Natural killer cell (primary cell): ENCODE measurements at regions not wholly inside any gene's neighbourhood (a gene's known extent, or its start where the extent isn't known, plus 50 kb on each side); places are given as distances from the start of the nearest gene placed in this dataset.
A peak's percentile ranks its signal among the peaks of the same experiment; 100 is the strongest.

Experiments used
- ATAC-seq, 3 donors: fragments of 150-1000 bp in 2 of 3; fragments of 200-7000 bp in 1 of 3; cut with Tn5 transposase; 1 replicate in 1 of 3; 2 replicates in 2 of 3; pipeline ENCODE4 v1.10.0; 2021; ENCODE audit warnings: mild to moderate bottlenecking in 2 of 3, moderate library complexity in 2 of 3
- DNase-seq, 2 donors: peaks; one replicate each; pipeline versions ENCODE4 v3.0.0 to v3.0.0-alpha.2; 2013 to 2021; ENCODE audit warnings: mixed read lengths in 1 of 2
- H3K27ac ChIP-seq: one replicate; pipeline ENCODE4 v1.5.1; 2013; ENCODE audit warnings: mild to moderate bottlenecking, low read length
- H3K27me3 ChIP-seq: one replicate; pipeline ENCODE4 v1.6.1; 2013; ENCODE audit warnings: low read length; ENCODE audit not compliant: control insufficient read depth, insufficient read depth
- H3K36me3 ChIP-seq: one replicate; pipeline ENCODE4 v1.6.1; 2013; ENCODE audit warnings: low read length; ENCODE audit not compliant: control insufficient read depth, insufficient read depth
- H3K4me1 ChIP-seq: one replicate; pipeline ENCODE4 v1.6.1; 2013; ENCODE audit warnings: low read length; ENCODE audit not compliant: control insufficient read depth, insufficient read depth
- H3K4me3 ChIP-seq: one replicate; pipeline ENCODE4 v1.5.1; 2013; ENCODE audit warnings: low read length
- H3K9me3 ChIP-seq: one replicate; pipeline ENCODE4 v1.6.1; 2013; ENCODE audit warnings: low read length; ENCODE audit not compliant: control insufficient read depth, insufficient read depth
- H3K27ac Mint-ChIP-seq, 2 donors: one replicate each; pipeline ENCODE4 v1.8.0; 2022; ENCODE audit warnings: mild to moderate bottlenecking in 2 of 2, mixed read lengths in 2 of 2, moderate library complexity in 1 of 2
- H3K27me3 Mint-ChIP-seq, 2 donors: one replicate each; pipeline ENCODE4 v1.8.0; 2022; ENCODE audit warnings: low read depth in 2 of 2, mixed read lengths in 2 of 2
- H3K36me3 Mint-ChIP-seq: one replicate; pipeline ENCODE4 v1.8.0; 2022; ENCODE audit warnings: mixed read lengths
- H3K4me1 Mint-ChIP-seq, 2 donors: one replicate each; pipeline ENCODE4 v1.8.0; 2022; ENCODE audit warnings: mixed read lengths in 2 of 2
- H3K4me3 Mint-ChIP-seq: one replicate; pipeline ENCODE4 v1.8.0; 2022; ENCODE audit warnings: mild to moderate bottlenecking, moderate library complexity, mixed read lengths
- H3K9me3 Mint-ChIP-seq, 2 donors: one replicate each; pipeline ENCODE4 v1.8.0; 2022; ENCODE audit warnings: mixed read lengths in 2 of 2
- WGBS: methylation state at CpG from one replicate; pipeline ENCODE4 v1.1.7; 2013; ENCODE audit warnings: missing lambda C conversion rate; ENCODE audit not compliant: insufficient coverage; 5-methylcytosine and 5-hydroxymethylcytosine counted together
- intact Hi-C: fragments of 100-400 bp; cut with micrococcal nuclease; formaldehyde crosslinking; loops from one replicate; pipeline ENCODE4 v1.14.2; 2022
- TF ChIP-seq, protein P1 (sequence below): fragments of 200-600 bp; IDR thresholded peaks from one replicate; pipeline ENCODE4 v1.8.0; 2022; ENCODE audit warnings: antibody characterized with exemption

DNA sequence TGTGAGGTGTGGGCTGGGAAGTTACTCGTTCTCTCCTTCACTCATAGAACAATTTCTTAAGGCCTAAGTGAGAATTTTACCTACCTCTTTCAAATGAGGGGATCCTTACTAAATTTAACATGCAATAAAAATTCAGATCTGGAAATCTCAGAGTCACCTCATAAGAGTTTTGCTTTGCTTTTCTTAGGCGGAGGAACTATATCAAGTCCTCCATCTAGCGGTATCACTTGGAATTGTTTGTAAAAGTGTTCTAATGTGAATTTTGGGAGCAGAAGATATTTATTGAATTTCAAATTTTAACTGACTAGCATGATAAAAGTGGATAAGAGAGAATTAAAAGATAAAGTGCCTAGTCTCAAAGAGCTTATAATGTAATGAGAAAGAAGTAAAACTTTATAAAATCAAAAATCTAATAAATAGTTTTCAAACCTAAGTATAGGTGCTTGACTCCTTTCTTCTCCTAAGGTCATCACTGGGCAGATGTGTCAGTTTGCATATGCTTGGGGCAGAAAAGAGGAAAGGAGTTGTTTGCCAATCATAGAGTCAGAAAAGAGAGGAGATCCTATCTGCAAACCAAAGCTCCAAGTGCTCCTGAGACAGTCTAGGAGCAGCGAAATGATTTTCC, 145.7 kb upstream of the DAB2 start:
- H3K27me3 ChIP-seq: no peaks in the 10 kb centered on the region
- WGBS: 32% methylated on average over 3 of the region's 4 CpGs
- no peaks in the 10 kb centered on the region for H3K36me3 ChIP-seq
- no peaks in the 10 kb centered on the region for H3K9me3 ChIP-seq
- no peak overlapping the region for H3K27ac ChIP-seq
- TF ChIP-seq, protein P1, sequence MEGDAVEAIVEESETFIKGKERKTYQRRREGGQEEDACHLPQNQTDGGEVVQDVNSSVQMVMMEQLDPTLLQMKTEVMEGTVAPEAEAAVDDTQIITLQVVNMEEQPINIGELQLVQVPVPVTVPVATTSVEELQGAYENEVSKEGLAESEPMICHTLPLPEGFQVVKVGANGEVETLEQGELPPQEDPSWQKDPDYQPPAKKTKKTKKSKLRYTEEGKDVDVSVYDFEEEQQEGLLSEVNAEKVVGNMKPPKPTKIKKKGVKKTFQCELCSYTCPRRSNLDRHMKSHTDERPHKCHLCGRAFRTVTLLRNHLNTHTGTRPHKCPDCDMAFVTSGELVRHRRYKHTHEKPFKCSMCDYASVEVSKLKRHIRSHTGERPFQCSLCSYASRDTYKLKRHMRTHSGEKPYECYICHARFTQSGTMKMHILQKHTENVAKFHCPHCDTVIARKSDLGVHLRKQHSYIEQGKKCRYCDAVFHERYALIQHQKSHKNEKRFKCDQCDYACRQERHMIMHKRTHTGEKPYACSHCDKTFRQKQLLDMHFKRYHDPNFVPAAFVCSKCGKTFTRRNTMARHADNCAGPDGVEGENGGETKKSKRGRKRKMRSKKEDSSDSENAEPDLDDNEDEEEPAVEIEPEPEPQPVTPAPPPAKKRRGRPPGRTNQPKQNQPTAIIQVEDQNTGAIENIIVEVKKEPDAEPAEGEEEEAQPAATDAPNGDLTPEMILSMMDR: peak; percentile 68
- ATAC-seq (peak in 2 of 3 donors; percentile 55 to 64), DNase-seq (peak in 1 of 2 donors; percentile 51)
- Mint-ChIP-seq H3K27ac (no peak overlapping the region), H3K27me3 (peaks cover 0 to 7% of the 10 kb centered on the region in 2 donors), H3K36me3 (no peaks in the 10 kb centered on the region), H3K9me3 (no peaks in the 10 kb centered on the region), H3K4me1 (no peaks in the 10 kb centered on the region), H3K4me3 (no peak overlapping the region)
- H3K4me3 ChIP-seq: no peak overlapping the region
- intact Hi-C loops: loop anchor here (1.0 kb wide), 1 partner anchor 194 kb away; no protein-coding TSS in a partner anchor
- H3K4me1 ChIP-seq: no peaks in the 10 kb centered on the region

DNA sequence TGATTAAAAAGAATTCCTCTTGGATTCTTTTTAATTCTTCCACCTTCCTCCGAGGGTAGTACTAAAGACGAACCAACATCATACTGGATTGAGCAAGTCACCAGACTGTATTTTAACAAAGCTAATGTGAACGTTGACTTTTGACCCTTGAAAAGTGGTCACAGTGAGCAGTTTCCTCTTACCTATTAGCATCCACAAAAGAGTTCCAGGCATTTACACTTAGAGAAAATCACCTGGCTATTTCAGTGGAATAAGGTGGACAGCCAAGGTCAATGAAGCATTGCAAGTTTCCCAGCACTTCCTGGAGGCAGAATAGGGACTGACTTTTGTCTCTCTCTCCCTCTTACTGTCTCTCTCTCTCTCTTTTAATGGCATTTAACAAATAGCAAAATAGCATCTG, 145.1 kb upstream of the DAB2 start:
- H3K27ac ChIP-seq: no peak overlapping the region
- TF ChIP-seq, protein P1: no peak
- no peaks in the 10 kb centered on the region for H3K36me3 Mint-ChIP-seq
- DNase-seq: no peak
- WGBS: 89% methylated on average over 3 of the region's 3 CpGs
- H3K27me3 ChIP-seq: no peaks in the 10 kb centered on the region
- no peak overlapping the region for H3K4me3 Mint-ChIP-seq
- intact Hi-C loops: loop anchor here (1.0 kb wide), 1 partner anchor 194 kb away; no protein-coding TSS in a partner anchor
- no peaks in the 10 kb centered on the region for H3K36me3 ChIP-seq
- H3K27me3 Mint-ChIP-seq: peaks cover 0 to 7% of the 10 kb centered on the region in 2 donors
- H3K4me1 ChIP-seq: no peaks in the 10 kb centered on the region
- H3K9me3 ChIP-seq: no peaks in the 10 kb centered on the region
- H3K4me3 ChIP-seq: no peak overlapping the region
- no peaks in the 10 kb centered on the region for H3K9me3 Mint-ChIP-seq
- H3K4me1 Mint-ChIP-seq: no peaks in the 10 kb centered on the region
- no peak for ATAC-seq
- no peak overlapping the region for H3K27ac Mint-ChIP-seq

DNA sequence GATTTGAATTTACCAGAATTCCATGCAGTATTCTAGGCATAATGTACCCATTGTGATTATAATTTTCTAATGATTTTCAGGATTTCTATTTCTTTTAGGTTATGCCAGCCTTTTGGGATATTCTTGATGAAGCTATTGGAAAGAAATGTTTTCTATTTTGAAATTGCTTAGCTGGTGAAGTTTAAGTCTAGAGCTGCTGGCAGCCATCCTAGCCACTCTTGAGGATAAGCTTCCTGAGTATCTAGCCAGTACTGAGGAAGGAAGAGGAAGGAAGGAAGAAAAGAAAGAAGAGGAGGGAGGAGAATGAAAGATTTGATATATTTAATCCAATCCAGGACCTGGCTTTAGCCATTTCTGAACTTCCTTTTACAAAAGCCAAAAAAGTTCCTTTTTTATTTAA, 142.1 kb upstream of the DAB2 start:
- Mint-ChIP-seq H3K4me3 (no peak overlapping the region), H3K36me3 (no peaks in the 10 kb centered on the region), H3K27ac (no peak overlapping the region), H3K9me3 (no peaks in the 10 kb centered on the region), H3K4me1 (no peaks in the 10 kb centered on the region), H3K27me3 (peaks cover under 1 to 7% of the 10 kb centered on the region in 2 donors)
- TF ChIP-seq, protein P1: no peak
- Histone ChIP-seq H3K27me3 (no peaks in the 10 kb centered on the region), H3K4me1 (no peaks in the 10 kb centered on the region), H3K36me3 (no peaks in the 10 kb centered on the region), H3K4me3 (no peak overlapping the region), H3K9me3 (no peaks in the 10 kb centered on the region), H3K27ac (no peak overlapping the region)
- intact Hi-C loops: no loop called here
- DNase-seq: no peak
- ATAC-seq: no peak

DNA sequence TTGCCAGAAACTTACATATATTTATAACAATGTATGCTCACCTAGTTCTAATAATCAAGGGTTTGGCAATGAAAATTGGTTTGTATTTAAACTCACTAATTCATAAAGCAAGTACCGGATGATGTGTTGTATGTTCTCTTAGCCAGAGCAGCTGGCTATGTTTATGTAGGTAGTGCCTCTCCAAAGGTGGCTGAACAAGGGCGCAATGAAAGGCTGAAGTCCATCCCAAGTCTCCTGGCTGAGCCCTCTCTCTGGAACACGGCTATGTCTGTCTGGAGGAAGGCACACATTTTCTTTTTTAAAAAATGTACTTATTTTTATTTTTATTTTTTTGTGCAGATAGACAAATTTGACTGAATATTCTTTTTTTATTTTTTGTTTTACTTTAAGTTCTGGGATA, 141.2 kb upstream of the DAB2 start:
- no peak overlapping the region for H3K27ac Mint-ChIP-seq
- no peak overlapping the region for H3K4me3 Mint-ChIP-seq
- H3K27me3 ChIP-seq: no peaks in the 10 kb centered on the region
- ATAC-seq (no peak), DNase-seq (no peak)
- H3K27me3 Mint-ChIP-seq: peaks cover 7 to 9% of the 10 kb centered on the region in 2 donors
- H3K4me3 ChIP-seq: no peak overlapping the region
- H3K27ac ChIP-seq: no peak overlapping the region
- intact Hi-C loops: no loop called here
- no peaks in the 10 kb centered on the region for H3K4me1 Mint-ChIP-seq
- no peaks in the 10 kb centered on the region for H3K9me3 Mint-ChIP-seq
- no peaks in the 10 kb centered on the region for H3K36me3 ChIP-seq
- no peaks in the 10 kb centered on the region for H3K4me1 ChIP-seq
- 96% methylated on average over 2 of the region's 3 CpGs for WGBS
- H3K9me3 ChIP-seq: no peaks in the 10 kb centered on the region
- H3K36me3 Mint-ChIP-seq: no peaks in the 10 kb centered on the region
- TF ChIP-seq, protein P1: no peak
